ENCODE measurements at regions not wholly inside any gene's neighbourhood (a gene's known extent, or its start where the extent isn't known, plus 50 kb on each side); places are given as distances from the start of the nearest gene placed in this dataset.

DNA sequence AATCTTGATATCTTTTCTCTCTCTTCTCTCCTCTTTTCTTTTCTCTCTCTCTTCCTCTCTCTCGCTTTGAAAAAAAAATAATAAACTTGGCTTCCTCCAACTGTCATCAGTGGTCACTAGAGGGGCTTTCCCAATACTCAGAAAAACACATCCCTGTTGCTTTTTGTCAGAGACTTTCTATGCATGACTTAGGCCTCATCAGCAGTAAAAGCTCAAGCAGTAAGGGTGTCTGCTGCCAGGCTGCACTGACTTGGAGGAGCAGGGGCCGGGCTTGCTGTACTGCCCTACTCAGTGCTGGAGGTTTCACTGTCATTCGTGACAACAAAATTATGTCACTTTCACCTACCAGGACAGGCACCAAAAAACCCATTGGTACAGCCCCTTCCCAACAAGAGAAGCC lies 272.0 kb downstream of the ADGB start:
- Histone ChIP-seq H3K4me3 (ENCODE audit: low read depth in 1 of 3, low read length in 3 of 3) (no peak overlapping the region), H3K27ac (ENCODE audit: low read depth in 1 of 2, low read length in 2 of 2) (no peak overlapping the region), H3K9me3 (ENCODE audit: control insufficient read depth in 4 of 4, low read length in 3 of 4) (no peaks in the 10 kb centered on the region), H3K27me3 (ENCODE audit: control insufficient read depth in 4 of 4, insufficient read depth in 4 of 4, low read length in 3 of 4) (no peaks in the 10 kb centered on the region), H3K9ac (ENCODE audit: low read depth in 1 of 2, low read length in 2 of 2) (no peak overlapping the region), H3K36me3 (ENCODE audit: control insufficient read depth in 4 of 4, insufficient read depth in 3 of 4, low read depth in 1 of 4, low read length in 3 of 4) (no peaks in the 10 kb centered on the region), H3K4me1 (ENCODE audit: control insufficient read depth in 4 of 4, insufficient read depth in 4 of 4, low read length in 3 of 4) (peaks cover 0 to 13% (median 11%) of the 10 kb centered on the region in 4 donors)
- no peak for TF ChIP-seq YY1 (IDR thresholded peaks at IDR 0.05)
- no peak for TF ChIP-seq TAF1 (conservative IDR thresholded peaks at IDR 0.05)
- TF ChIP-seq, protein P1, sequence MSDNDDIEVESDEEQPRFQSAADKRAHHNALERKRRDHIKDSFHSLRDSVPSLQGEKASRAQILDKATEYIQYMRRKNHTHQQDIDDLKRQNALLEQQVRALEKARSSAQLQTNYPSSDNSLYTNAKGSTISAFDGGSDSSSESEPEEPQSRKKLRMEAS (IDR thresholded peaks at IDR 0.05), result no peak
- no peak for TF ChIP-seq HNF4G (IDR thresholded peaks at IDR 0.05)
- TF ChIP-seq FOXA1 (IDR thresholded peaks at IDR 0.05), result no peak
- TF ChIP-seq SP1 (IDR thresholded peaks at IDR 0.05), result no peak
- TF ChIP-seq HNF4A (conservative IDR thresholded peaks at IDR 0.05), result no peak
- DNase-seq (ENCODE audit: low spot score), result no peak
- 84% methylated on average over 3 of the region's 3 CpGs for WGBS

DNA sequence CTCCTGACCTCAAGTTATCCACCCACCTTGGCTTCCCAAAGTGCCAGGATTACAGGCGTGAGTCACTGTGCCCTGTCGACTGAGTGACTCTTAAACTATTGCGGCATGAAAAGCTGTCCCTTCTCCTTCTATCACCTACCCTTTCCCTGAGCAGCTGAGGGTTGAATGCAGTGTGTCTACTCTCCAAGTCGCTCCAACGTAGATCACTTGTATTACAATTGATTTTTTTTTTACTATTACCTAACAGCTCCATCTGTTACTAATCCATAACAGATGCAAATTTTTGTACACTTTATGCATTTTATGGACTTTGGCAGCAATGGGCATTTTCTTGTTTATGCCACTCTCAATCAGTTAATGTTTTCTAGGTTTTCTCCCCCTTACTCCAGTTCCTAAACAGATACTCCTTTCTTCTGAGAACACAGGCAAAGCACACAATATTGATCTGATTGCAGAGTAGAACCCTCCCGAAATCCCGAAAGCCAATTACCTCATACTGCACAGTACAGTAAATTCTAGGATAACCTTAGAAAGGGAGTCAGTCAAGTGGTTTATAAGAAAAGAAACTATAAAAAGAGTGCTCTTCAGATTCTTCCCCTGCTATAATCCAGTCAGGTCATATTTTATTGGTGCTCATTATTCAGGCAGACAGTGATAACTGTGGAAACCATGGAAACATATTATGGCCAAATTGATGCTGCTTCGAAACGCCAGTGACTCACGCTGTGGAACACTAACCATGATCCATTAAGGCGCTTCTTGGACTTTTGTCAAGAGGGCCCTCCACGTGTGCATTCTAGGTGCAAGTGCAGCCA lies 273.0 kb downstream of the ADGB start:
- Histone ChIP-seq H3K36me3 (ENCODE audit: control insufficient read depth in 4 of 4, insufficient read depth in 3 of 4, low read depth in 1 of 4, low read length in 3 of 4) (no peaks in the 10 kb centered on the region), H3K27ac (ENCODE audit: low read depth in 1 of 2, low read length in 2 of 2) (no peak overlapping the region), H3K9ac (ENCODE audit: low read depth in 1 of 2, low read length in 2 of 2) (no peak overlapping the region), H3K4me3 (ENCODE audit: low read depth in 1 of 3, low read length in 3 of 3) (no peak overlapping the region), H3K27me3 (ENCODE audit: control insufficient read depth in 4 of 4, insufficient read depth in 4 of 4, low read length in 3 of 4) (no peaks in the 10 kb centered on the region), H3K4me1 (ENCODE audit: control insufficient read depth in 4 of 4, insufficient read depth in 4 of 4, low read length in 3 of 4) (peaks cover 0 to 13% (median 11%) of the 10 kb centered on the region in 4 donors), H3K9me3 (ENCODE audit: control insufficient read depth in 4 of 4, low read length in 3 of 4) (no peaks in the 10 kb centered on the region)
- TF ChIP-seq FOXA1 (IDR thresholded peaks at IDR 0.05), result no peak
- TF ChIP-seq NR2F2 (IDR thresholded peaks at IDR 0.05), result no peak
- TF ChIP-seq RXRA (IDR thresholded peaks at IDR 0.05), result peak in 1 of 2 donors; percentile 22
- TF ChIP-seq, protein P1 (IDR thresholded peaks at IDR 0.05), result no peak
- TF ChIP-seq HNF4A (conservative IDR thresholded peaks at IDR 0.05), result peak in 1 of 2 donors; percentile 21
- no peak for DNase-seq (ENCODE audit: low spot score)
- WGBS, result 63% methylated on average over 12 of the region's 12 CpGs

DNA sequence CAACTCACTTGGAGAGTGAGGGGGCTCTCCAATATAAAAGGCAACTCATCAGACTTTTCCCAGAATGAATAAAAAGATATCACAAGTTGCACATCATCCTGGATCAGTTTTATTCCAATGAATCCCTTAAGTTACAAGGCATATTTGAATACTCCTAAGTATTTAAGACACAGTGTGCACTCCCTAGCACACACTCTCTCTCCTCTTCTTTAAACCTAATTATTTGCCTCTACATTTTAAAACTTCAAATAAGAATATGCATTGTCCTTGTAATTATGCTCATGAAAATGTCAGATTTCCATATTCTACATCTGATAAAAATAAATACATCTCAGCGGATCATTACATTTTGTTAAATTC lies 273.6 kb downstream of the ADGB start:
- TF ChIP-seq FOXA2 (IDR thresholded peaks at IDR 0.05) (no peak), HNF4A (conservative IDR thresholded peaks at IDR 0.05) (no peak), TAF1 (conservative IDR thresholded peaks at IDR 0.05) (no peak), NR2F2 (IDR thresholded peaks at IDR 0.05) (no peak), HNF4G (IDR thresholded peaks at IDR 0.05) (no peak), JUND (IDR thresholded peaks at IDR 0.05) (no peak), FOXA1 (IDR thresholded peaks at IDR 0.05) (no peak), RXRA (IDR thresholded peaks at IDR 0.05) (no peak), GABPA (IDR thresholded peaks at IDR 0.05 in 1 of 2, conservative IDR thresholded peaks at IDR 0.05 in 1 of 2) (no peak), SP1 (IDR thresholded peaks at IDR 0.05) (no peak), YY1 (IDR thresholded peaks at IDR 0.05) (no peak), EGR1 (IDR thresholded peaks at IDR 0.05; ENCODE audit: low read depth in 2 of 2) (no peak), RAD21 (IDR thresholded peaks at IDR 0.05) (no peak)
- TF ChIP-seq, protein P1 (IDR thresholded peaks at IDR 0.05), result no peak
- TF ChIP-seq, protein P2, sequence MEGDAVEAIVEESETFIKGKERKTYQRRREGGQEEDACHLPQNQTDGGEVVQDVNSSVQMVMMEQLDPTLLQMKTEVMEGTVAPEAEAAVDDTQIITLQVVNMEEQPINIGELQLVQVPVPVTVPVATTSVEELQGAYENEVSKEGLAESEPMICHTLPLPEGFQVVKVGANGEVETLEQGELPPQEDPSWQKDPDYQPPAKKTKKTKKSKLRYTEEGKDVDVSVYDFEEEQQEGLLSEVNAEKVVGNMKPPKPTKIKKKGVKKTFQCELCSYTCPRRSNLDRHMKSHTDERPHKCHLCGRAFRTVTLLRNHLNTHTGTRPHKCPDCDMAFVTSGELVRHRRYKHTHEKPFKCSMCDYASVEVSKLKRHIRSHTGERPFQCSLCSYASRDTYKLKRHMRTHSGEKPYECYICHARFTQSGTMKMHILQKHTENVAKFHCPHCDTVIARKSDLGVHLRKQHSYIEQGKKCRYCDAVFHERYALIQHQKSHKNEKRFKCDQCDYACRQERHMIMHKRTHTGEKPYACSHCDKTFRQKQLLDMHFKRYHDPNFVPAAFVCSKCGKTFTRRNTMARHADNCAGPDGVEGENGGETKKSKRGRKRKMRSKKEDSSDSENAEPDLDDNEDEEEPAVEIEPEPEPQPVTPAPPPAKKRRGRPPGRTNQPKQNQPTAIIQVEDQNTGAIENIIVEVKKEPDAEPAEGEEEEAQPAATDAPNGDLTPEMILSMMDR (IDR thresholded peaks at IDR 0.05; ENCODE audit: low read depth, low read length, missing input control), result no peak
- TF ChIP-seq, protein P3, sequence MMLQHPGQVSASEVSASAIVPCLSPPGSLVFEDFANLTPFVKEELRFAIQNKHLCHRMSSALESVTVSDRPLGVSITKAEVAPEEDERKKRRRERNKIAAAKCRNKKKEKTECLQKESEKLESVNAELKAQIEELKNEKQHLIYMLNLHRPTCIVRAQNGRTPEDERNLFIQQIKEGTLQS (IDR thresholded peaks at IDR 0.05), result no peak
- TF ChIP-seq, protein P4, sequence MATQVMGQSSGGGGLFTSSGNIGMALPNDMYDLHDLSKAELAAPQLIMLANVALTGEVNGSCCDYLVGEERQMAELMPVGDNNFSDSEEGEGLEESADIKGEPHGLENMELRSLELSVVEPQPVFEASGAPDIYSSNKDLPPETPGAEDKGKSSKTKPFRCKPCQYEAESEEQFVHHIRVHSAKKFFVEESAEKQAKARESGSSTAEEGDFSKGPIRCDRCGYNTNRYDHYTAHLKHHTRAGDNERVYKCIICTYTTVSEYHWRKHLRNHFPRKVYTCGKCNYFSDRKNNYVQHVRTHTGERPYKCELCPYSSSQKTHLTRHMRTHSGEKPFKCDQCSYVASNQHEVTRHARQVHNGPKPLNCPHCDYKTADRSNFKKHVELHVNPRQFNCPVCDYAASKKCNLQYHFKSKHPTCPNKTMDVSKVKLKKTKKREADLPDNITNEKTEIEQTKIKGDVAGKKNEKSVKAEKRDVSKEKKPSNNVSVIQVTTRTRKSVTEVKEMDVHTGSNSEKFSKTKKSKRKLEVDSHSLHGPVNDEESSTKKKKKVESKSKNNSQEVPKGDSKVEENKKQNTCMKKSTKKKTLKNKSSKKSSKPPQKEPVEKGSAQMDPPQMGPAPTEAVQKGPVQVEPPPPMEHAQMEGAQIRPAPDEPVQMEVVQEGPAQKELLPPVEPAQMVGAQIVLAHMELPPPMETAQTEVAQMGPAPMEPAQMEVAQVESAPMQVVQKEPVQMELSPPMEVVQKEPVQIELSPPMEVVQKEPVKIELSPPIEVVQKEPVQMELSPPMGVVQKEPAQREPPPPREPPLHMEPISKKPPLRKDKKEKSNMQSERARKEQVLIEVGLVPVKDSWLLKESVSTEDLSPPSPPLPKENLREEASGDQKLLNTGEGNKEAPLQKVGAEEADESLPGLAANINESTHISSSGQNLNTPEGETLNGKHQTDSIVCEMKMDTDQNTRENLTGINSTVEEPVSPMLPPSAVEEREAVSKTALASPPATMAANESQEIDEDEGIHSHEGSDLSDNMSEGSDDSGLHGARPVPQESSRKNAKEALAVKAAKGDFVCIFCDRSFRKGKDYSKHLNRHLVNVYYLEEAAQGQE (IDR thresholded peaks at IDR 0.05), result no peak
- TF ChIP-seq, protein P5, sequence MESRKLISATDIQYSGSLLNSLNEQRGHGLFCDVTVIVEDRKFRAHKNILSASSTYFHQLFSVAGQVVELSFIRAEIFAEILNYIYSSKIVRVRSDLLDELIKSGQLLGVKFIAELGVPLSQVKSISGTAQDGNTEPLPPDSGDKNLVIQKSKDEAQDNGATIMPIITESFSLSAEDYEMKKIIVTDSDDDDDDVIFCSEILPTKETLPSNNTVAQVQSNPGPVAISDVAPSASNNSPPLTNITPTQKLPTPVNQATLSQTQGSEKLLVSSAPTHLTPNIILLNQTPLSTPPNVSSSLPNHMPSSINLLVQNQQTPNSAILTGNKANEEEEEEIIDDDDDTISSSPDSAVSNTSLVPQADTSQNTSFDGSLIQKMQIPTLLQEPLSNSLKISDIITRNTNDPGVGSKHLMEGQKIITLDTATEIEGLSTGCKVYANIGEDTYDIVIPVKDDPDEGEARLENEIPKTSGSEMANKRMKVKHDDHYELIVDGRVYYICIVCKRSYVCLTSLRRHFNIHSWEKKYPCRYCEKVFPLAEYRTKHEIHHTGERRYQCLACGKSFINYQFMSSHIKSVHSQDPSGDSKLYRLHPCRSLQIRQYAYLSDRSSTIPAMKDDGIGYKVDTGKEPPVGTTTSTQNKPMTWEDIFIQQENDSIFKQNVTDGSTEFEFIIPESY (IDR thresholded peaks at IDR 0.05), result no peak
- H3K27ac ChIP-seq (ENCODE audit: low read depth in 1 of 2, low read length in 2 of 2), result no peak overlapping the region
- 99% methylated on average over 1 of the region's 1 CpG for WGBS
- no peak for DNase-seq (ENCODE audit: low spot score)
- peaks cover 0 to 13% (median 11%) of the 10 kb centered on the region in 4 donors for H3K4me1 ChIP-seq (ENCODE audit: control insufficient read depth in 4 of 4, insufficient read depth in 4 of 4, low read length in 3 of 4)
- no peaks in the 10 kb centered on the region for H3K9me3 ChIP-seq (ENCODE audit: control insufficient read depth in 4 of 4, low read length in 3 of 4)
- no peaks in the 10 kb centered on the region for H3K36me3 ChIP-seq (ENCODE audit: control insufficient read depth in 4 of 4, insufficient read depth in 3 of 4, low read depth in 1 of 4, low read length in 3 of 4)
- H3K4me3 ChIP-seq (ENCODE audit: low read depth in 1 of 3, low read length in 3 of 3), result no peak overlapping the region
- H3K9ac ChIP-seq (ENCODE audit: low read depth in 1 of 2, low read length in 2 of 2), result no peak overlapping the region
- H3K27me3 ChIP-seq (ENCODE audit: control insufficient read depth in 4 of 4, insufficient read depth in 4 of 4, low read length in 3 of 4), result no peaks in the 10 kb centered on the region
